ENCODE measurements at regions not wholly inside any gene's neighbourhood (a gene's known extent, or its start where the extent isn't known, plus 50 kb on each side); places are given as distances from the start of the nearest gene placed in this dataset.

- TF ChIP-seq CTCF (IDR thresholded peaks at IDR 0.05; ENCODE audit: poor library complexity, severe bottlenecking) = no peak
- TF ChIP-seq REST (IDR thresholded peaks at IDR 0.05; ENCODE audit: borderline replicate concordance) = no peak
- TF ChIP-seq POLR2AphosphoS5 (IDR thresholded peaks at IDR 0.05) = no peak
- no peak for TF ChIP-seq MXI1 (conservative IDR thresholded peaks at IDR 0.05; ENCODE audit: poor library complexity, severe bottlenecking)
- TF ChIP-seq RAD21 (conservative IDR thresholded peaks at IDR 0.05) = no peak
- no peak for TF ChIP-seq EP300 (conservative IDR thresholded peaks at IDR 0.05; ENCODE audit: poor library complexity, severe bottlenecking)
- TF ChIP-seq EZH2 (IDR thresholded peaks at IDR 0.05; ENCODE audit: borderline replicate concordance, insufficient read depth, low read length, poor library complexity, severe bottlenecking) = no peak
Observed at GRCh38 chr13:59570204-59570603, 593.5 kb downstream of the DIAPH3 start.
